Thyroid gland (tissue), 4 donors: ENCODE measurements at regions not wholly inside any gene's neighbourhood (a gene's known extent, or its start where the extent isn't known, plus 50 kb on each side); places are given as distances from the start of the nearest gene placed in this dataset.

ENCODE experiments used
- DNase-seq, 2 donors: peaks; one replicate each; pipeline ENCODE4 v3.0.0-alpha.2; 2019
- H3K27ac ChIP-seq, 3 donors: fragments of 200-600 bp; sonication (generic); 1 replicate in 2 of 3; 2 replicates in 1 of 3; pipeline ENCODE4 v1.5.1; 2016 to 2019; ENCODE audit warnings: mild to moderate bottlenecking in 1 of 3, moderate library complexity in 1 of 3
- H3K27me3 ChIP-seq: fragments of 200-600 bp; sonication (generic); one replicate; pipeline ENCODE4 v1.5.1; 2019
- H3K36me3 ChIP-seq, 2 donors: fragments of 200-600 bp; sonication (generic); one replicate each; pipeline ENCODE4 v1.5.1; 2016 to 2019
- H3K4me1 ChIP-seq, 2 donors: fragments of 200-600 bp; sonication (generic); one replicate each; pipeline ENCODE4 v1.5.1; 2017 to 2019
- H3K4me3 ChIP-seq, 3 donors: fragments of 200-600 bp; sonication (generic); replicated peaks in 1 of 3; 1 replicate in 2 of 3; 2 replicates in 1 of 3; pipeline ENCODE4 v1.5.1; 2016; ENCODE audit warnings: mild to moderate bottlenecking in 1 of 3
- H3K9me3 ChIP-seq: fragments of 200-600 bp; sonication (generic); one replicate; pipeline ENCODE4 v1.5.1; 2017
- CTCF ChIP-seq, 6 experiments: fragments of 200-600 bp in 3 of 6; fragments of 450-650 bp in 3 of 6; sonication (generic) in 3 of 6; IDR thresholded peaks; one replicate each; pipeline ENCODE4 v1.5.1; 2016 to 2019; ENCODE audit warnings: antibody characterized with exemption in 6 of 6, mild to moderate bottlenecking in 2 of 6, inconsistent platforms in 1 of 6, moderate library complexity in 1 of 6
- POLR2A ChIP-seq, 2 donors: fragments of 450-650 bp; IDR thresholded peaks; one replicate each; pipeline ENCODE4 v1.6.1; 2017; ENCODE audit warnings: antibody characterized with exemption in 2 of 2, mild to moderate bottlenecking in 2 of 2, moderate library complexity in 1 of 2
- WGBS, 2 donors: methylation state at CpG; one replicate each; pipeline ENCODE4 v1.1.5; 2017; 5-methylcytosine and 5-hydroxymethylcytosine counted together
- intact Hi-C: fragments of 100-400 bp; cut with DNase I; formaldehyde crosslinking; loops from one replicate; pipeline ENCODE4 v1.15.1; 2023

DNA sequence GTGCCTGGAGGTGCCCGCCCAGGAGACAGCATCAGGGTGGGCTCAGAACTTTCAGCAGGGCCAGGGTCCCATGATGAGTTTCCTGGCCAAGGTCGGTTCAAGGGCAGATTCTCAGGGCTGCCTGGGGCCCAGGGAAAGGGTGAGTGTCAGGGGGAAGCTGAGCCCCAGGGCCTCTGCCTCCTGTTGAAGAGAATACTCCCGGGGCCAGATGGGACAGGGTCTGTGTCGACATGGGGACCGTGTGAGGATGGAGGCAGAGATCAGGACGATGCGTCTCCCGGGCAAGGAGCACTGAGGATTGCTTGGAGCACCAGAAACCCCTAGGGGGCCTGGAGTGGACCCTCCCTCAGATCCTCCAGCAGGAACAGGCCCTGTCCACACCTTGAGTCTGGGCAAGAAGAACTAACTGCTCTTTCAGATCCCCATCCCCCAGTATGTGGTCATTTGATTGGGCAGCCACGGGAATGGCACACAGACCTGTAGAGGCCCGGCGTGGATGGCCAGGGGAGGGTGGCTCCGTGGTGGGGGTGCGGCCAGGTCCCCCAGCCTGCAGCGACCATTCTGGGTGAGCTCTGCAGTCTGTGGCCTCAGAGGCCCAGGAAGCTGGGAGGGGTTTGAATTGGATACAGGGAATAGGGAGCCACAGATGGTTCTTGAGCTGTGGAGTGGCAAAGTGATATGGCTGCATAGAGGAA, 1078.7 kb downstream of the BRD1 start:
- Histone ChIP-seq H3K4me3 (no peak overlapping the region), H3K27ac (no peak overlapping the region), H3K36me3 (no peaks in the 10 kb centered on the region), H3K9me3 (no peaks in the 10 kb centered on the region), H3K4me1 (no peaks in the 10 kb centered on the region), H3K27me3 (no peaks in the 10 kb centered on the region)
- TF ChIP-seq CTCF (IDR thresholded peaks at IDR 0.05) (no peak), POLR2A (IDR thresholded peaks at IDR 0.05) (no peak)
- intact Hi-C loops, result no loop called here
- no peak for DNase-seq
- 84 to 90% methylated on average over 13 of the region's 14 CpGs for WGBS, 2 donors

GRCh38 chr22:48748113-48748859, 1079.4 kb downstream of the BRD1 start:
- Histone ChIP-seq H3K4me3 (no peak overlapping the region), H3K27me3 (no peaks in the 10 kb centered on the region), H3K4me1 (no peaks in the 10 kb centered on the region), H3K9me3 (no peaks in the 10 kb centered on the region), H3K27ac (no peak overlapping the region), H3K36me3 (no peaks in the 10 kb centered on the region)
- DNase-seq, result no peak
- TF ChIP-seq CTCF (IDR thresholded peaks at IDR 0.05), result no peak
- no peak for TF ChIP-seq POLR2A (IDR thresholded peaks at IDR 0.05)
- WGBS, 2 donors, result 79 to 87% methylated on average over 5 to 15 of the region's 20 CpGs
- intact Hi-C loops, result no loop called here

DNA sequence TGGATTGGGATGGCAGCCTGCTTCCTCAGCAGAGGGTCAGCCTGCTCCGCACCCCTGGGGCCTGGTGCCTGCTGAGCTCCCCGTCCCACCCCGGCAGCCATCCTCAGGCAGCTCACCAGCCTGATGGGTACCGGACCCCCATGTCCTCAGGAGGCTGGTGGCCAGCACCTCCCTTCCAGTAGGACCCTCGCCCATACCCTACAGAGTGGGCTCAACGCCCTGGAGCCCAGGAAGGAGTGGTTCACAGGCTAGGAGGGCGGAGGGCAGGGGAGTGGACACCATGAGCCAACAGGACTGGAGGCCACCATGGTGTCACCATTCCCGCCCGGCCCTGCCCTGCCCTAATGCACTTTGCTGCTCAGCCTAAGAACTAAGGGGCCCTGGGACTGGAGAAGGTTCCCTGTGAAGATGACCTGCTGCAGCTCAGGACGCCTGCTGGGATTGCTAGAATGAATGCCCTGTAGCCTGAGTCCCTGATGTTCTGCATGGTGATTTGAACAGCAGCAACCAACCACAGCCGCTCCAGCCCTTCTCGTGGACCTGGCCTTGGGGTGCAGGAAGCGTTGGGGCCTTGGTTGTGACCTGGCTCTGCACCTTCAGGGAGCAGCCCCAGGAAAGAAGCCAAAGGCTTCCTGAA, 1080.8 kb downstream of the BRD1 start:
- intact Hi-C loops, result no loop called here
- Histone ChIP-seq H3K9me3 (no peaks in the 10 kb centered on the region), H3K4me3 (no peak overlapping the region), H3K27me3 (no peaks in the 10 kb centered on the region), H3K27ac (no peak overlapping the region), H3K4me1 (no peaks in the 10 kb centered on the region), H3K36me3 (no peaks in the 10 kb centered on the region)
- no peak for DNase-seq
- TF ChIP-seq CTCF (IDR thresholded peaks at IDR 0.05) (no peak), POLR2A (IDR thresholded peaks at IDR 0.05) (no peak)
- WGBS, 2 donors, result 87 to 93% methylated on average over 9 of the region's 13 CpGs

DNA sequence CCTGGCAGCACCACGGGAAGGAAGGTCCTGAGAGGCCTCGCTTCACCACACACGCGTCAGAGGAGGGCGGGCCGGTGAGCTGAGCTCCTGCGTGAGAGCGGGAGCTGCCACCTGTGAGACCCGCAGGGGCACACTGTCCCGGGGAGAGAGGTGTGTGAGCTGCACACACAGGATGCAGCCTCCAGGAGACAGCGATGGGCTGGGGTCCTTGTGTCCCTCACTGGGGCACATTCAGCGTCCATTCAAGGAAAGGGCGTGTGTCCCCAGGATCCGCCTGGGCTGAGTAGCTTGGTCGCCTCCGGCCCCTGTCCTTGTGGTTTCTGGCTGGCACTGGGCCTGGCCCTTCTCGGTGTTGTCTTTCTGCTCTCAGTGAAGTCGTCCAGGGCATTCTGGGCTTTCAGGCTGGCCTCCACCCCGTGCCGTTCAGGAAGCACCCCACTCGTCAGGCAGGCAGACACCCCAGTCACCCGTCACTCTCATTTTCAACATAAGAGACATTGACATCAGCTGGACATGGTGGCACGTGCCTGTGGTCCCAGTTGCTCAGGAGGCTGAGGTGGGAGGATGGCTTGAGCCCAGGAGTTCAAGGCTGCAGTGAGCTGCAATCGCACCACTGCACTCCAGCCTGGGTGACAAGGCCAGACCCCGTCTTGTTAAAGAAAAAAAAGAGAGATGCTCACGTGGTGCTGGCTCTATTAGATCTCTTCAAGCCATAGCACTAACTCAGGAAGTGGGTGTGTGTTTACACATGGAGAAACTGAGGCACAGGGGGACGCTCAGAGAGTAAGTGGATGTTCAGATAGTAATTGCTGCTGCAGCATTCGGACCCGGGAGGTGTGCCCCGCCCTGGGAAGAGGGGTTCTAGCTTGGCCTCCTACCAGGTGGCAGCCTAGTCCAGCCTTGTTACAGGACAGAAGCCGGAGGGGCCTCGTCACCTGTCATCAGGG, 1081.6 kb downstream of the BRD1 start:
- Histone ChIP-seq H3K36me3 (no peaks in the 10 kb centered on the region), H3K4me1 (no peaks in the 10 kb centered on the region), H3K27ac (no peak overlapping the region), H3K27me3 (no peaks in the 10 kb centered on the region), H3K9me3 (no peaks in the 10 kb centered on the region), H3K4me3 (no peak overlapping the region)
- no peak for TF ChIP-seq CTCF (IDR thresholded peaks at IDR 0.05)
- TF ChIP-seq POLR2A (IDR thresholded peaks at IDR 0.05), result no peak
- WGBS, 2 donors, result 75 to 76% methylated on average over 31 to 32 of the region's 32 CpGs
- peak in 1 of 2 donors; percentile 23 for DNase-seq
- intact Hi-C loops, result no loop called here
